IPS-18c (cell line): ENCODE measurements at regions not wholly inside any gene's neighbourhood (a gene's known extent, or its start where the extent isn't known, plus 50 kb on each side); places are given as distances from the start of the nearest gene placed in this dataset.

ENCODE experiments used
- H3K4me3 ChIP-seq: 2 replicates; pipeline ENCODE4 v1.7.0; 2013; ENCODE audit warnings: low read depth, mild to moderate bottlenecking, low read length, moderate library complexity; ENCODE audit not compliant: insufficient read depth
- H3K9me3 ChIP-seq: one replicate; pipeline ENCODE4 v1.6.1; 2013; ENCODE audit warnings: mild to moderate bottlenecking, low read length, moderate library complexity; ENCODE audit not compliant: control insufficient read depth, insufficient read depth

DNA sequence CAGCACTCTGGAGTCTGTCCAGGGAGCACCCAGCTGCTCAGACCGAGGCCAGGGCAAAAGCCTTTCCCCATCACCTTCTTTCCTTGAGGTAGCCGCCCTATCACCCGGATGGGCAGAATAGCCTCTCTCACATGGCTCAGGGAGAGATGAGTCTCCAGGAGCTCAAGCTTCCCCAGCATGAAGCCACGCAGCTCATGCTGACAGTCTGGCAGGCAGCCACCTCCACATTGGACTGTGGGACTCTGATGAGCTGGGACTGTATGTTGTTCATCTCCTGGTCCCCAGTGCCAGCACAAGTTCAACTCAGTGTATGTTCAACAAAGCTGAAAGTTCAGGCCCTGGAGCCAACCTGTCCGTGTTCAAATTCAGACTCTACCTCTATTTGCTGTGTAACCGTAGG lies 75.2 kb upstream of the ZC3H12A start:
- Histone ChIP-seq H3K4me3 (no peak overlapping the region), H3K9me3 (no peaks in the 10 kb centered on the region)

DNA sequence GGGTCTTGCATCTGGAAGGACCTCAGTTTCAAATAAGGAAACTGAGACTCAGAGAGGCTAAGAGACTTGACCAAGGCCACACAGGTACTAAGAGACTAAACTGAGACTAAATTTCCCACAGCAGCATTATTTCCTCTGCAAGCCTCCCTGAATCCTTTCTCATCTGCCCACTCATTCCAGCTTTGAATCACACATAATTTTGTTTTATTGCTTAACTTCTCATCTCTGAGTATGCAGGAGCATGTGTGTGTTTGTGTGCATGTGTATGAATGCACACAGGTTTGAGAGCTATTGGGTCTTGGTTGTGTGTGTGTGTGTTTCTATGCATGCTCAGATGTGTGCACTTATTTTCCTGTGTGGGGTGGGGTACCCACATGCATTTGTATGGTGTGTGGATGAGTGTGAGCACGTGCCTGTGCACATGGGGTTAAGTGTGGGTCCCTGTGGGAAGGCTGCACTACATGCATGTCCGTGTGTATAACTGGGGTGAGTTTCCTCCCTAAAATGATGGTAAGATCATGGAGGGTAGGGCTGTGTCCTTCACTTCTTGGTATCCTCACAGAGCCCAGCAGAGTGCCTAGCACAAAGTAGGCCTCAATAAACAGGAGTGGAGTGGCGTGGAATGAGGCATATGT lies 74.4 kb upstream of the ZC3H12A start:
- H3K4me3 ChIP-seq = no peak overlapping the region
- no peaks in the 10 kb centered on the region for H3K9me3 ChIP-seq

DNA sequence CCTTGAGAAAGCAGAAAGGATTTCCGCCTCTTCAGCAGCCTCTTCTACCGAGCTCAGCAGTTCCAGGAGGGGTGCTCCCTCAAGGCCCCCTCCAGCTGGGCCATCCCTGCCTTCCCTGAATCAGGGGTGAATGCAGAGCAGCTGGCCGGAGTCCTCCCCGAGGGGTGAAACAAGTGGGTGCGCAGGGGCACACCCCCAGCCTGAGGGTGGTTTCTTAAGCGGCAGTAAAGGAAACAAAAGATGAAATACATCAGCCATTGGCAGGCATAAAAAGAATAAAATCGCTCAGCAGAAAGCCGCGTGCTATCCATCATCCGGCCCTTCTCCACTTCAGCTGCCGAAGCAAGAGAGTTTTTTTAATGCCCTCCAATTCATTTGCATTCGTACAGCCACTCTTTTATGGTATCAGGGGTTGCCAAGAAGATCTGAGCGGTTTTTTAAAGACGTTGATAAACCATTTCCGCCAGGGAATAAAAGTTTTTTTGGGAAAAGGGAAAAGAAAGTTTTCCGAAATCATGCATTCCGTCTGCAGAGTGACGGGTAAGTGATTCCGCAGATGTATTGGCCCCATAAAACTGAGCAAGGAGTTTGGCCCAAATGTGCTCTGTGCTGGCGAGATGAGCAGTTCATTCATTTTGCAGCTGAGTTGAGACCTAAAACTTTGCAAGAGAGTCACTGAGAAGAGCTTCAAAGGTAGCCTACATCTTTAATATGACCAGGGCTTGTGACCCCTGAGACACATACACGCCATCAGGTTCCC lies 73.7 kb upstream of the ZC3H12A start:
- Histone ChIP-seq H3K4me3 (no peak overlapping the region), H3K9me3 (no peaks in the 10 kb centered on the region)

DNA sequence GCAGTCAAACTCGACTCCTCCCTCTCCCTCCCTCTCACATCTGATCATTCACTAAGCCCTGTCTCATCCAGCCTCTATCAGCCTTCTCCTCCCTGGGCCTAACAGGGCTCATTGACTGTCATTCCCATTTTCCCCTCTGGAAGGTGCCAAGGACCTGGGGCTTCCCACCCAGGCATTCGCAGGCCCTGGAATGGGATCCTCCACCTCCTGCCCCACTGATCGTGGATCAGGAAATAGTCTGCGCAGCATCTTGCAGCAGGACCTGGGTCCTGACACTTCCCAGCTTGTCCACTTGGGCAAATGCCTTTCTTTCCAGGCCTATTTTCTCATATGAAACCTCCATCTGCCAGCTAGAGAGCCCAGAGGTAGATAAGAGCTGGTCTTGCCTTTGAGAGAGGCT lies 71.2 kb upstream of the ZC3H12A start:
- no peaks in the 10 kb centered on the region for H3K9me3 ChIP-seq
- no peak overlapping the region for H3K4me3 ChIP-seq

DNA sequence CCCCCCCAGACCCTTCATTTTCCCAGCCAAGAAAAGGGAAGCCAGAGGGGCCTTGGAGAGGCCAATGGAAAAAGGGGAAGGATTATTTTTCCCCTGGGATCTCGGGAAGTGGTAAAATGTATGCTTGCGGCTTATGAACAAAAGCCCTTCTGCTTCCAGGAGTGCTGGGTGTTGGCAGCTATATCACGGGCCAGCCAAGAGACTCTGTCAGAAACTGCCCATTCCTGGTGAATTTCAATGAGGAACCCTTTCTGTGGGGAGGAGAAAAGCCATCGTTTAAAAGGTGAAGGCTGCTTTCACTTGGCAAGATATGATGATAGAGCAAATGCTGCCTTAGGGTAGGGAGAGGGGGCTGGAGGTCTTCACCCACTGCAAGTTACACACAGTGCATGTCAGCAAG lies 69.7 kb upstream of the ZC3H12A start:
- Histone ChIP-seq H3K4me3 (no peak overlapping the region), H3K9me3 (no peaks in the 10 kb centered on the region)

DNA sequence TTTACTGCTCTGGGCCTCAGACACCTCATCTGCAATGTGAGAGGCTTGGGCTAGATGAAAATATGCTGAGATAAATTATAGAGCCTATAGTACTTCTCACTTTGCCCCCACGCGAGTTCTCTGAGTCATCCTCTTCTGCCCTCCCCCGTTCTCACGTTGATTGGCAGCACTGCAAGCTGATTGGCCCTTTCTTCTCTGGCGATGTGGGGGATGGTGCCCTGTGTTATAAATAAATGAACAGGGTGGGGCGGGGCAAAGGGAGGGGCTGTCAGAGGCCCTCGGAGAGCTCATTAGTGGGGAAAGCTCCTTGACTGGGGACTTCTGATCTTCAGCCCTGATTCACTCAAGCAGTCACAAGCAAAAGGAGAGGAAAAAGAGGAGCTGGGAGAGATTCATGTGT lies 64.3 kb upstream of the ZC3H12A start:
- H3K9me3 ChIP-seq = peaks cover 2% of the 10 kb centered on the region

DNA sequence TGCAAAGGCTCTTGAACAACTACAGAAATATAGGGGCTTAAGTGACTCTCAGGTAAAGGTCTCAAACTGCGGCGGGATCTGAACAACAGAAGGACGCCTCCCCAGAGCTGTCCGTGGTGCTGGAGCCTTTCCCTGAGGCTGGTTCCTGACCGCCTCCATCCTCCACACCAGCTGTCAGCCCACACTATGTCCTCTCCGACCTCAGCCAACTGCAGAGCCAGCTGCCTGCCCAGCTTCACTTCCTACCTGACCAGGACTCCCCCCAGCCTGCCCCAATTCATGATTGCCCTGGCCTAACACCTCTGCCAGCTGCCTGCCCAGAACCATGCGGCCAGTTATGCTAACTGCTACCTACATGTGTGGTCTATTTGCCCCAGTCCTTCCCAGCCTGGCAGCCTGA lies 63.6 kb upstream of the ZC3H12A start:
- Histone ChIP-seq H3K9me3 (peaks cover 2% of the 10 kb centered on the region), H3K4me3 (no peak overlapping the region)

More for the DNA sequence above, 64.3 kb upstream of the ZC3H12A start:
- no peak overlapping the region for H3K4me3 ChIP-seq

DNA sequence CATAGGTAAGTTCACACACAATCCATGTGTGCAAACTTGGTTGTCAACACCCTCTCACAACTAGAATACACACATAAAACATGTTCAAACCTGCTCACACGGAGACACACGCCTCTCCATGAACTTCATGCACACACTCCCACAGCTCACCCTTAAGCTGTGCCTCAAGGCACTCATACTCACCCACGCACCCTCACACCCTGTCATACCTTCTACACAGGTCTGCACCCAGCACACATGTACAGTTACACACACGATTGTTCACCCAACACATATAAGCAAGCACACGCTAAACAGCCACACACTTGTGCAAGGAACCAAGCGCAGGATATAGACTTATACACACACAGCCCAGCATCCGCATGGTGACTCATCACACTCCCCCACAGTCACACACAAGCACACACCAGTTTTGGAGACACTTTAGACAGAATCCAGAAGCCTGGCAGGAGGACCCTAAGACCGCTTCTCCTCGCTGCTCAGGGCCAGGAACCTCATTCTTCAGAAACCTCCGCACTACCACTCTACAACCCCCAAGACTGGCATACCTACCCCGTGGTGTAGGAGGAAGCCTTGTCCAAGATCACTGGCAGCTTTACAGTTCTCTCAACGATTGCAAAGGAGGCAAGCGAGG lies 58.7 kb upstream of the ZC3H12A start:
- H3K4me3 ChIP-seq = no peak overlapping the region
- peaks cover 2% of the 10 kb centered on the region for H3K9me3 ChIP-seq

DNA sequence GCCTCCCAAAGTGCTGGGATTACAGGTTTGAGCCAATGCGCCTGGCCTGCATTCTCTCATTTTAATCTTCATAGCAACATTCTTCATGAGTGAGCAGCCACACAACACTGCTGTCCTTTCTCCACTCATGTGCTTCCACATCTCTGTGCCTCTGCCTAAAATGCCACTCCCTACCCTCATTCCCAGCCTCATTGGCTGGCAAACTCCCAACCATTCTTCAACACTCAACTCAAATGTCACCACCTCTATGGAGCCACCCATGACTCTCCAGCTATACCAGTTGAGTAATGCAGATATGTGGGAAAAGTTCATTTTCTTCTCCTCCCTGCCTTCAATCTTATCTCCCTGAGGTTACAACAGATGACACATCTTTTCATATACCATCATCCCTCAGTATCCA lies 53.9 kb upstream of the ZC3H12A start:
- Histone ChIP-seq H3K9me3 (no peaks in the 10 kb centered on the region), H3K4me3 (no peak overlapping the region)

DNA sequence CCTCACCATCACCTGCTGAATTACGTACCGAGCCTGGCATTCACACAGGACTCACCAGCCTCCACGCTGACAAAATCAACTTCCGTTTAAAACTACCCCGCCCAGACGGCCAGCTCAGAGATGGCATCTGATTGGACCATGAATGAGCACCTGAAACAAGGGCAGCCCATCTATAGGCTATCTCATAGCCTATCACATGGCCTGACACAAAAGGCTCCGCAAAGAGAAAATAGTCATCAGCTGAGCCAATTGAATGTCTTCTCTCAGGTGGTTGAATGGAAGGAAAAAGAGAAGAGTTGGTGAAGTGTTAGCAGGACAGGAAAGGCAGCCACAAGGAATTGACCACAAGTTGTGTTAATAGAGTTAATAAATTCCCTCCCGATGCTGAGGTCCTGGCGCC lies 50.6 kb upstream of the ZC3H12A start:
- no peaks in the 10 kb centered on the region for H3K9me3 ChIP-seq
- H3K4me3 ChIP-seq = no peak overlapping the region

DNA sequence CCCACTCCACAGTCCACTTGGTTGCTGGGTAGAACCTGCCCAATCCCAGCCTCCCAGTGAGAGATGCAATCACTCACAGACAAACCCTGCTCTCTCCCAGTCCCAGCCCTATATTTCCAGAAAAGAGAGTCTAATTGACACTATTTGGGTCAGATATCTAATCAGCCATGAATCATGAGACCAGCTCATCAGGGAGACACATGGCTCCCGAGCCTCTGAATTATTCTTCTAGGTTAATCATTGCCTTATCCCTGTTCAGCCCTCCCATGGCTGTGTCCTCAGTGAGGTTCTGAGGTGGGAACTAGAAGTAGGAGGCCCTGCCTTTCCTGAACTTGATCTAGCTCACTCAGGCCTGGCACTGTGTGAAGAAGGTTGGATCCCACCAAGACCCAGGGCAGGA lies 49.9 kb upstream of the ZC3H12A start:
- Histone ChIP-seq H3K4me3 (no peak overlapping the region), H3K9me3 (no peaks in the 10 kb centered on the region)
